Hematopoietic multipotent progenitor cell treated with erythropoietin and hydrocortisone succinate and interleukin-3 and kit ligand, for 17 days (in vitro differentiated cells): ENCODE measurements at regions not wholly inside any gene's neighbourhood (a gene's known extent, or its start where the extent isn't known, plus 50 kb on each side); places are given as distances from the start of the nearest gene placed in this dataset.

ENCODE experiments used
- DNase-seq: peaks from one replicate; pipeline ENCODE4 v3.0.0-alpha.2; 2015; ENCODE audit warnings: low spot score

DNA sequence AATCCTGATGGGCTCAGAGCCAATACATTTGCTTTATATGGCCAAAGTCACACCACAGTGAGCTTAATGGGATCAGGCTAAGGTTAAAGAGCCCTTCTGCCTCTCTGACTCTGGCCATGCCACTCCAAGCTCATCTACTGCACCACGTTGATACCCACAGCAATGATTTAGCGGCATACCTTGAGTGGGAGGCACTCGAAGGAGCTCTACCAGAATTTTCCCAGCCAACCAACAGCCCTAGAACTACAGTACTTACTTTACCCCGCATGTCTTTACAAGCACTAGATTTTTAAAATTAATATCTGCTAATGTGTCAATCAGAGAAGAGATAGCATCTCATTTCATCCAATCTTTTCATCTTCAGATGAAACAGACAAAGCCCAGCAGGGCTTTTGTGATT, 300.5 kb downstream of the GRIN2B start:
- no peak for DNase-seq

DNA sequence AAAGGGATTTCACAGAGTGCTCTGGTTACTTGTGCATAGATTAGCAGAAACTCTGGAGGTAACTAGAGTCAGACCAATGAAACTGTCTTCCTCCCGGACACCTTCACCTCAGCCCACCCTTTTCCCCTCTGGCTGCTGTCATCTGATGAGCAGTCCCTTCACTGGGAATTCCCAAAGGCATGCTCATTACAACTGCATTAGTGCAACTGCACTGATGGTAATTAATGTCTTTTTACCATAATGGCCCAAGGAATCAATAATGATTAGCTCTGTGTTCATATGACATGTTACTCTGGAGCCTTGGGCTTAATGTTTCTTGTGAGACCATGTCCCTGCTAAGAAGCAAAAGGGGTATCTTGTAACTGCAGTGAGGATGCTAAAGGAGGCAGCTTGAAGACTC, 304.5 kb downstream of the GRIN2B start:
- no peak for DNase-seq

DNA sequence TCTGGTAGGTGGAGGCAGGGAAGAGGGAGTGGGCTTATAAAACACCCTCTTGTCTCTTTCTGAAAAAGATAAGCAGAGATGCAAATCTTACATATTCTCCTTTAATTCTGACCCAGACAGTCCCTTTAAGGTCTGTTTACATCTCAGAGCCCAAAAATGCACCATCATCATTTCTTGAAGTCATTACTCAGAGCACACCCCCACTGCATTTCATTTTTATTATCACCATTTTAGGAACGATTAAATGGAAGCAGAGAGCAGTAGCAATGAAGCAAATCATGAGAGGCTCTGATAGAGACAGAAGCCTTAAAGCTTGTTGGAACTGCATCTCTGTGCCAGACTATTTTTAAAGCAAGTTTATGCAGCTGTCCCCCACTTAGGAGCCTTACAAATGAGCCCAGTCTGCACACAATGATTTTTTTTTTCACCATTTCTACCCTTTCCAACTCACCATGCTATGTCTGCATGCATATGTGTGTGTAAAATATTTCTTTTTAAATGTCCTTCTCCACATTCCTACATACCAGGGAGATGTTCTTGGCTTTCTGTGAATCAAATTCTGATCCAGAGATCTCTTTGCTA, 311.0 kb downstream of the GRIN2B start:
- no peak for DNase-seq

DNA sequence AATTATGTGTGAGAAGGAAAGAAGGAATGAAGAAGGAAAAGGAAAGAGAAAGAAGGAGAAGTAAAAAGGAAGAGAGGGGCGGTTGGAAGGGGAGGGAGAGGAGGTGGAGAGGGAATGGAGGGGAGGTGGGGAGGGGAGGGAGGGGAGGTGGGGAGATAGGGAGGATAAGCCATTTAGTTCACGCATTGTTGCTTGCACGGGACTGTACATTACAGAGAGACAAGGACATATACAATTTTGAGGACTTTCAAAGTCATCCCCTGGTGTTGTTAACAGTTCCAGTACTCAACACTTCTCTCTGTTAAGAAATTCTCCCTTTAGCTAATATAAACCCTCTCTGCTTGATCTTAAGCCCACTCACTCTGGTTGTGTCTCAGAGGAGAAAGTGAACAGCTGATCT, 312.5 kb downstream of the GRIN2B start:
- no peak for DNase-seq

- DNase-seq, result no peak
Measured at GRCh38 chr12:13666806-13667205, 314.6 kb downstream of the GRIN2B start.

DNA sequence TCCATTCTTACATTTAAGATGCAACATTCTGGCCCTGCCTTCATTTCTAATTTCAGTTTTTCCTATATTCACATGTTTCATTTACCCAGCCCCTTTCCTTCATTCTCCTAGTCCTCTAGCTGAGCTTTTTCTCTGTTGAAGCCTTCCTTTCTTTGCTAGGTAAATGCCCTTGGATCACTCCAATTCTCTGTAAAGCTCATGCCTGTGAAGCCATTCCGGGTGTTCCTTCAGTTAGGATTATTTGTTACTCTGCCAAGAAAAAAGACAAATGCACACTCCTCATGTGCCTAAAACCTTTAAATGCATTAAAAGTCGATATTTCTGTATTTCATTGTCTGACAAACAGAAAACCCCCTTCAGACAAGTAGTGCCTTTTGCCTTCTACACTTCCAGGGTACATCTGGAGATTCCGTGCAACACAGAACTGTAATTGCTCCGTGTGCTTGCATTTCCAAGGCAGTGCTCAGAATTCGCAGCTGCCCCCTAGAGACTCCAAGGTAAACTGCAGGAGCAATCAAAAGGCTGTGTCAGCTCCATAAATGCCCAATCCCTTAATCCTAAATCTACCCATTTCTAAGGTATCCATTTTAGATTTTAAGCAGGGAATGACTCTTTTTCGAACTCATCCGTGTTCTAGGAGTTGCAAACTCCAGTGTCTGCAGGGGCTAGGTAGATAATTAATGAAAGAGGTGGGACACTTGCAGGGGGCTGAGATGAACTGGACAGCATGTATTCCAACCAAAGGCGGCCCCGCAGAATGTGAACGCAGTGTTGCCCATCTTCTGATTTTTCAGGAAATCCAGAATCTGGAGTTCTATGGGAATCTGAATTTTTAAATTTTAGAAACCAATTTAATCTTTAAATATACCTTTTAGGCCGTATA, 320.2 kb downstream of the GRIN2B start:
- no peak for DNase-seq

GRCh38 chr12:13654456-13654855, 326.9 kb downstream of the GRIN2B start:
- no peak for DNase-seq

GRCh38 chr12:13652105-13652504, 329.3 kb downstream of the GRIN2B start:
- no peak for DNase-seq

DNA sequence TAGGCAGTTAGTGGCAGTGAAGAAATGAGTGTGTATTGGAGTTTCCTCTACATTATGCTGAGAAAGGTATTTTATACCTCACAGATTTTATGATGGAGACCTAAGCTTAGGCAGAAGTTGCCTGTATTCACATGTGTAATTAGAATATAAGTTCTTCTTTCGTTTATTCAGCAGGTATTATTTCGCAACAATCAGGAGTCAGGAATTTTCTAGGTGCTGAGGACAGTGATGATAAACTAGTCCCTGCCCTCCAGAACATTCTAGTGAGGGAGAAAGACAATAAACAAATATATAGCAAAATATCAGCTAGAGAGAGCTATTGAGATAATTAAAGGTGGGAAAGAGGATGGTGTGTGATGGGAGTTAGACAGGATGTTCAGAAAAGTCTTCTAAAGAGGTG, 345.7 kb downstream of the GRIN2B start:
- DNase-seq, result no peak

- DNase-seq, result no peak
Measured at GRCh38 chr12:13631873-13632272, 349.5 kb downstream of the GRIN2B start.

DNA sequence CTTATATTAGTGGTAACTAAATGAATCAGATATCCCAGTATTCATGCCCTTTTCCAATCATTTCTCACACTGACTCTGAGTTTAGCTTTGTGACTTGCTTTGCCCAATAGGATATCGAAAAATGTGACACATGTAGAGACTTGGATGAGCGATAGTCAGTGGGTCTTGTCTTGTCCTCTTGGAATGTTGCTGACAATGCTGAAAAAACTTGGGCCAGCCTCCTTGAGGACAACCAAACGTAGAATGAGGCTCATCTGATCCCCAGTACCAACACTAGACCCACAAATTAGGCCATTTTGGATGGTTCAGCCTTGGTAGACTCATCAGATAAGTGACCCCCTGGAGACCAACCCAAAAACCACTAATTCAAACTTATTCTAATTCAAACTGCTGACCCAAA, 351.0 kb downstream of the GRIN2B start:
- DNase-seq, result no peak

DNA sequence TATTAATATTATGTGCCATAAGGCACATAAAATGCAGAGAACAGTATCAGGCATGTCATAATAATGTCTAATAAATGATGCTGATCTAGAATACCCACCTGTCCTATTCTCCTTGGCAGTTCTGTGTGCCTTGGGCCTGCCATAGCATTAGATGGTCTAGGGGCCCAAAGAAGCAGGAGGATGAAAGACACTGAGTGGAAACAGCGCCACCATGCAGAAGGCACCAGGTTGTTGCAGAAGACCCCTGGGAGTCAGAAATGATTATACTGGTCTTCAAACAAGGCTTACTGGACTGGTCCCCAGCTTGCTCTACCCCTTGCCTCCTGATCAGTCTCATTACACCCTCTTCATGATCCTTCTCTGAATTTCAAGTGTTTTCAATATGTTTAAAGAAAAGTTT, 353.3 kb downstream of the GRIN2B start:
- DNase-seq, result no peak

DNA sequence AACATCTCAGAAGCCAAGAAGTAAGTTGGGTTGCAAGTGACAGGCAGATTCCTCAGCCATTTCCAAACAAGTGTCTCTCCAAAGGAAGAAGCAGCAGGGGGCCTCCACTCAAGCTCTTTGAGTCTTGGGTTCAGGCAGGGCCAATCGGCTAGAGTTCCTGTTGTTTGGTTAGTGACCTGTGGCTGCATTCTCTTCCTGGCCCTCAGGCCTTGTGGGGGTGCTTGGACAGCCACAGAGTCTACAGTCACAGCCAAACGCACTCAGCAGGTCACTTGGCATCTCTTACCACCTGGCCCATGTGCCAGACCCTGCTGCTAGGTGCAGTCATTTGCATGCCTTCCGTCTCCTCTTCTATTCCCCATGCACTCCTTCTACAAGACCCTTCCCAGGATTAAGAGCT, 353.9 kb downstream of the GRIN2B start:
- DNase-seq, result no peak

DNA sequence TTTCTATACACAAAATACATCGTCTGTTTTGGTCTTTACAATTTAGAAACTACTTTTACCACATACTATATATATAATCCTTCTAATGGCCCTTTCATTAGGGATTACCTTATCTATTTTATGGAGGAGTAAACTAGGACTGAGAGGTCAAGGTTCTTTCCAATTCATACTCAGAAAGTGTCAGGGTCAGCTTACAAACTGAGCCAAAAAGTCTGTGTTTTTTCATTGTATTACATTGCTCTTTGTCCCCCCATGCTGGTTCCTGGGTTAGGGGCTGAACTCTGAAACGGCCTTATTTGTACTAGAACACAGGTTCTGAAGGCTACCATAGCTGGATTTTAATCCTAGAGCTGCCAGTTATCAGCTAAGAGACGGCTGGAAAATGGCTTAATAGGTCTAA, 368.1 kb downstream of the GRIN2B start:
- DNase-seq, result no peak

DNA sequence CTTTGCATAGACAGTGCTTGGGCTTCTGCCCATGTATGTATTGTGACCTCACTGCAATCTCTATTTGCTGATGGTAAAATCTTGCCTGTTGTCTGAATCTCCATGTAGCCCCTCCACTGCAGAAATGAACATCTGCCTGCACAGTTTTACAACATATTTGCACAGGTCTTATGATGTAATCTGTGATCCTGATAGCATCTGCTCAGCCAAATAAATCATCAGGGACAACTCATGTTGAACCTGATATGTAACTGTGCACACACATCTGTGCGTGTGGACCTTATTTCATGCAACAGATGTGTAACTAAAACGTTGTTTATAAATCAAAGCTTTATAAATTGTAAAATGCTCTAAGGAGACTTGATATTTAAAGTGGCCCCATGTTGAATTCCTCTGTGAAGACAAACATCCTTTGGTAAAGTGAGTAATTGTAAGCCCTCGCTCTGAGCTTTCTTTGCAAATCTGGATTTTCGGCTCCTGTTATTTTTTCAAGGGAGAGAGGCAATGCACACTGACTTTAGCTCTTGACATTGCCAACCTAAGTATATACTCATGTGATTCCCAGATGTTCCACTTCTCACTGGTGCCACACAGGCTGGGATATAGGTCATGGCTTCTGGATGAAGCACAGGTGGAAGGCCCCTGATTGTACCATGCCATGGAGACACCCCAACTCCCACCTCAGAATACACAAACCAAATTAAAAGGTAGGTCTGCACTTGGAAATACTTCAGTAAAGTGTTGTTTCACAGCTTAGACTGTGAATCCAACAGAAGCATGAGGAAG, 371.3 kb downstream of the GRIN2B start:
- no peak for DNase-seq

GRCh38 chr12:13606290-13606689, 375.1 kb downstream of the GRIN2B start:
- no peak for DNase-seq

GRCh38 chr12:13603953-13604352, 377.4 kb downstream of the GRIN2B start:
- DNase-seq, result no peak

- DNase-seq, result no peak
Measured at GRCh38 chr12:13602172-13602571, 379.2 kb downstream of the GRIN2B start.

- DNase-seq, result no peak
Measured at GRCh38 chr12:13599176-13599575, 382.2 kb downstream of the GRIN2B start.

DNA sequence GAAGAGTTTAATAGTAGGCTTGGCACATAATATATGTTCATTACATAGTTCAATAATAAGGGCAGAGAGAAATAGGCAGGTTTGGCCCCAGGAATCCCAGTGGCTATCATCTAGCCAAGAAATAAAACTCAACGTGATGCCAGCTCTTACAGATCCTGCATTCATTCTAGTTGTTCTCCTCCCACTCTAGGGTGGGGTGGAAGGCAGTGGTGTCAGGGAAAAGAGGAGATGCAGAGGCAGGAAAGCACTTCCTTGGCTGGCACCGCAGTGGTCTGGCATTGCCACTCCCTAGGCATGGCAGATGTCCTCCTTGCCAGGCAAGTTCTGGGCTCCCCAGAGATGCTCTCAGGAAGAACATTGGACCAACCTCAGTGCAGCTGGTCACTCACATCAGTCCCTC, 383.6 kb downstream of the GRIN2B start:
- DNase-seq, result no peak

DNA sequence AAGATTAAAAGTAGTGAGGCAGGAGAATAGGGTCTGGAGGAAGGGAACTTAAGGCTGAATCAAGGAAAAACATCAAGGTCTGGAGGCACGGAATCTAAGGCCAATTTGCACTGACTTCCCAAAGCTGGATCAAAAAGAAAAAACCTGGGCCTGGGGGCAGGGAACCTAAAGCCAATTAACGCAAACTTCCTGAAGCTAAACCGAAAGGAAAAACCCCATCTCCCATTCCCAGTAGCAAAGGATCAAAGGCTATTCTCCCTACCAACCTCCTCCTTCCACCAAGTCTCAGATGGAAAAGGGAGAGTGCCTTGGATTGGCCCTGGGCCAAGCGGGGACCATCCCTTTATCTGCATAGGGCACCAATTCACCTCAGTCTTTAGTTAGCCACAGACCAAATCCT, 384.2 kb downstream of the GRIN2B start:
- no peak for DNase-seq

- no peak for DNase-seq
Measured at GRCh38 chr12:13596714-13597113, 384.7 kb downstream of the GRIN2B start.
